Keratinocyte (primary cell): ENCODE measurements at regions not wholly inside any gene's neighbourhood (a gene's known extent, or its start where the extent isn't known, plus 50 kb on each side); places are given as distances from the start of the nearest gene placed in this dataset.

ENCODE experiments used
- DNase-seq: peaks from one replicate; pipeline ENCODE4 v3.0.0-alpha.2; 2011; ENCODE audit warnings: low read depth, missing footprints, low spot score
- FAIRE-seq: peaks from 2 replicates; lab custom pipeline; 2011; peaks lifted over from hg19 to GRCh38; lab: Jason Lieb, UNC
- H2AFZ ChIP-seq: 2 replicates; pipeline ENCODE4 v1.6.0; 2012; ENCODE audit warnings: low read length, control low read depth, inconsistent platforms; ENCODE audit not compliant: control insufficient read depth
- H3K27ac ChIP-seq: 2 replicates; pipeline ENCODE4 v1.5.1; 2011; ENCODE audit warnings: low read length; ENCODE audit not compliant: control insufficient read depth, insufficient read depth
- H3K27me3 ChIP-seq: 3 replicates; pipeline ENCODE4 v1.6.0; 2011; ENCODE audit warnings: low read length; ENCODE audit not compliant: control insufficient read depth, insufficient read depth; ENCODE audit errors: extremely low read depth
- H3K36me3 ChIP-seq, 2 experiments: 2 replicates in 1 of 2; 3 replicates in 1 of 2; pipeline ENCODE4 v1.5.1; 2011; ENCODE audit warnings: low read length in 2 of 2, mild to moderate bottlenecking in 1 of 2; ENCODE audit not compliant: control insufficient read depth in 2 of 2, insufficient read depth in 2 of 2; ENCODE audit errors: extremely low read depth in 1 of 2
- H3K4me1 ChIP-seq: 3 replicates; pipeline ENCODE4 v1.5.1; 2011; ENCODE audit warnings: low read length; ENCODE audit not compliant: control insufficient read depth, insufficient read depth; ENCODE audit errors: extremely low read depth
- H3K4me2 ChIP-seq: 3 replicates; pipeline ENCODE4 v1.6.0; 2011; ENCODE audit warnings: low read depth, low read length; ENCODE audit not compliant: control insufficient read depth, insufficient read depth; ENCODE audit errors: extremely low read depth
- H3K4me3 ChIP-seq, 3 experiments: fragments of 200-600 bp in 1 of 3; sonication (generic) in 1 of 3; 2 replicates in 2 of 3; 3 replicates in 1 of 3; pipeline ENCODE4 v1.5.1; 2011 to 2016; ENCODE audit warnings: low read length in 3 of 3, mild to moderate bottlenecking in 3 of 3, control low read depth in 2 of 3, inconsistent platforms in 1 of 3, low read depth in 1 of 3, mixed read lengths in 1 of 3, mixed run types in 1 of 3, moderate library complexity in 1 of 3; ENCODE audit not compliant: control insufficient read depth in 2 of 3, insufficient read depth in 2 of 3; ENCODE audit errors: extremely low read depth in 1 of 3
- H3K79me2 ChIP-seq: 2 replicates; pipeline ENCODE4 v1.6.0; 2012; ENCODE audit warnings: low read length; ENCODE audit not compliant: control insufficient read depth, insufficient read depth
- H3K9ac ChIP-seq: 3 replicates; pipeline ENCODE4 v1.6.0; 2011; ENCODE audit warnings: low read length; ENCODE audit not compliant: control insufficient read depth, insufficient read depth; ENCODE audit errors: extremely low read depth
- H3K9me1 ChIP-seq: 3 replicates; pipeline ENCODE4 v1.6.0; 2011; ENCODE audit warnings: low read length; ENCODE audit not compliant: control insufficient read depth, insufficient read depth; ENCODE audit errors: extremely low read depth
- H3K9me3 ChIP-seq: 2 replicates; pipeline ENCODE4 v1.5.1; 2012; ENCODE audit warnings: low read depth, low read length; ENCODE audit not compliant: control insufficient read depth
- H4K20me1 ChIP-seq: 3 replicates; pipeline ENCODE4 v1.6.0; 2011; ENCODE audit warnings: low read length; ENCODE audit not compliant: control insufficient read depth, insufficient read depth; ENCODE audit errors: extremely low read depth
- CTCF ChIP-seq, 3 experiments: IDR thresholded peaks in 1 of 3; conservative IDR thresholded peaks in 1 of 3; optimal IDR thresholded peaks in 1 of 3; 2 replicates in 2 of 3; 3 replicates in 1 of 3; pipeline versions ENCODE3 to v1.5.1; 2011; ENCODE audit warnings: low read length in 3 of 3, mild to moderate bottlenecking in 3 of 3, moderate library complexity in 2 of 3, control low read depth in 1 of 3, inconsistent platforms in 1 of 3; ENCODE audit not compliant: insufficient read depth in 2 of 3; ENCODE audit errors: extremely low read depth in 1 of 3
- EZH2 ChIP-seq: IDR thresholded peaks from one replicate; pipeline ENCODE4 v1.6.1; 2012; ENCODE audit warnings: inconsistent platforms, mild to moderate bottlenecking, low read length, moderate library complexity
- dilution Hi-C: fragments of 300-500 bp; cut with MboI; formaldehyde crosslinking; loops from one replicate; pipeline ENCODE4 v1.7.0; 2020; ENCODE audit warnings: low sequenced_read_pairs; ENCODE audit not compliant: extremely low pct_ligation_motif_present

DNA sequence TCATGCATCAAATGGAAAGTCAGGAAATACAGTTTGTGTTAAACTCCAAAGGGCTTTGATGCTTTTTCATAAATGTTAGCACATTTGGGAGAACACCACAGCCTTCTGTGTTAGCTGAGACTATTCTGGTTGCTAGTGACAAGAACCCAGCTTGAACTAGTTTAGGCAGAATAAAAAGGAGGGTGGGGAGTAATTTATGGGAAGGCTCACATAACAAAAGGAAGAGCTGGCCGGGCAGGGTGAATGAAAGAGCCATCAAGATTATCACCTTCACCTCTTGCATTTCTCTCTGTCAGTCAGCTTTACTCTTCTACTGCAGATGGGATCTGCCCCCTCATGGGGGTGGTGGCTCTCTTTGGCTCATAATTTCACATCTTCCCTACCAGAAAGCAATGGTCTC lies 75.4 kb upstream of the VTCN1 start:
- H3K4me1 ChIP-seq = no peaks in the 10 kb centered on the region
- H4K20me1 ChIP-seq = no peaks in the 10 kb centered on the region
- H3K9me1 ChIP-seq = no peaks in the 10 kb centered on the region
- H3K79me2 ChIP-seq = no peaks in the 10 kb centered on the region
- H3K27ac ChIP-seq = no peak overlapping the region
- TF ChIP-seq EZH2 (no peak), CTCF (optimal IDR thresholded peaks at IDR 0.05 in 1 of 3, IDR thresholded peaks at IDR 0.05 in 1 of 3, conservative IDR thresholded peaks at IDR 0.05 in 1 of 3; ENCODE audit: extremely low read depth in 1 of 3, insufficient read depth in 2 of 3, low read length in 3 of 3) (no peak)
- FAIRE-seq (no peak), DNase-seq (no peak)
- H2AFZ ChIP-seq = no peak overlapping the region
- no peaks in the 10 kb centered on the region for H3K36me3 ChIP-seq
- H3K9ac ChIP-seq = no peak overlapping the region
- dilution Hi-C loops = no loop called here
- peaks cover 2% of the 10 kb centered on the region for H3K27me3 ChIP-seq
- H3K4me3 ChIP-seq = no peak overlapping the region
- no peaks in the 10 kb centered on the region for H3K9me3 ChIP-seq
- H3K4me2 ChIP-seq = no peak overlapping the region

GRCh38 chr1:117284399-117285215 lies 73.9 kb upstream of the VTCN1 start:
- no peak overlapping the region for H3K4me3 ChIP-seq
- no peak overlapping the region for H3K27ac ChIP-seq
- H3K9me3 ChIP-seq = no peaks in the 10 kb centered on the region
- no peaks in the 10 kb centered on the region for H3K27me3 ChIP-seq
- H3K36me3 ChIP-seq = no peaks in the 10 kb centered on the region
- DNase-seq = peak; percentile 25
- H3K79me2 ChIP-seq = no peaks in the 10 kb centered on the region
- no peak overlapping the region for H3K9ac ChIP-seq
- TF ChIP-seq EZH2 (no peak), CTCF (optimal IDR thresholded peaks at IDR 0.05 in 1 of 3, IDR thresholded peaks at IDR 0.05 in 1 of 3, conservative IDR thresholded peaks at IDR 0.05 in 1 of 3; ENCODE audit: extremely low read depth in 1 of 3, insufficient read depth in 2 of 3, low read length in 3 of 3) (peak; percentile 46 to 56 (median 46))
- no peak overlapping the region for H2AFZ ChIP-seq
- FAIRE-seq = peak; percentile 46
- no peaks in the 10 kb centered on the region for H3K4me1 ChIP-seq
- H3K4me2 ChIP-seq = no peak overlapping the region
- H4K20me1 ChIP-seq = no peaks in the 10 kb centered on the region
- dilution Hi-C loops = no loop called here
- H3K9me1 ChIP-seq = no peaks in the 10 kb centered on the region
